Psoas muscle (tissue), 7 donors: ENCODE measurements at regions not wholly inside any gene's neighbourhood (a gene's known extent, or its start where the extent isn't known, plus 50 kb on each side); places are given as distances from the start of the nearest gene placed in this dataset.

Source experiments
- ATAC-seq, 4 donors: fragments of 200-7000 bp; cut with Tn5 transposase; one replicate each; pipeline ENCODE4 v1.9.1; 2020; ENCODE audit warnings: moderate library complexity in 3 of 4, mild to moderate bottlenecking in 2 of 4
- DNase-seq, 2 donors: peaks; one replicate each; pipeline ENCODE4 v3.0.0-alpha.2; 2020
- H3K27ac ChIP-seq: fragments of 200-600 bp; one replicate; pipeline ENCODE4 v1.8.0; 2022
- H3K27me3 ChIP-seq, 3 donors: fragments of 200-600 bp in 1 of 3; one replicate each; pipeline versions ENCODE4 v1.6.1 to v1.8.0; 2013 to 2022; ENCODE audit warnings: low read length in 2 of 3, mild to moderate bottlenecking in 2 of 3, moderate library complexity in 1 of 3; ENCODE audit not compliant: insufficient read depth in 3 of 3
- H3K36me3 ChIP-seq, 2 donors: fragments of 200-600 bp in 1 of 2; one replicate each; pipeline versions ENCODE4 v1.6.1 to v1.8.0; 2013 to 2022; ENCODE audit warnings: low read depth in 1 of 2, mild to moderate bottlenecking in 1 of 2, moderate library complexity in 1 of 2; ENCODE audit not compliant: insufficient read depth in 1 of 2
- H3K4me1 ChIP-seq: fragments of 200-600 bp; one replicate; pipeline ENCODE4 v1.8.0; 2022
- H3K4me3 ChIP-seq: fragments of 200-600 bp; one replicate; pipeline ENCODE4 v1.8.0; 2022; ENCODE audit warnings: mild to moderate bottlenecking
- H3K9me3 ChIP-seq: fragments of 200-600 bp; one replicate; pipeline ENCODE4 v1.8.0; 2022
- CTCF ChIP-seq: fragments of 200-600 bp; IDR thresholded peaks from one replicate; pipeline ENCODE4 v1.8.0; 2022; ENCODE audit warnings: antibody characterized with exemption
- WGBS, 3 donors: extraction: QIAGEN DNeasy Blood & Tissue Kit; methylation state at CpG; one replicate each; pipeline versions ENCODE4 v1.1.6 to v1.1.7; 2013; 5-methylcytosine and 5-hydroxymethylcytosine counted together
- intact Hi-C, 2 donors: fragments of 100-400 bp; cut with DNase I; formaldehyde crosslinking; loops; one replicate each; pipeline versions ENCODE4 v1.11.0 to v1.14.2; 2022
- donor health status: healthy with polysubstance abuse.
- donor health status: DM: no; HTN: no; CAD: no; lungs with moderate emphysema.
- donor health status: Bipolar disorder and iron deficiency.
- donor health status: healthy.
- donor health status: DM: yes; HTN: yes; CAD: no.
- donor health status: DM: no; HTN: no; CAD: no.
- donor health status: DM: yes; HTN: yes; CAD: no.

DNA sequence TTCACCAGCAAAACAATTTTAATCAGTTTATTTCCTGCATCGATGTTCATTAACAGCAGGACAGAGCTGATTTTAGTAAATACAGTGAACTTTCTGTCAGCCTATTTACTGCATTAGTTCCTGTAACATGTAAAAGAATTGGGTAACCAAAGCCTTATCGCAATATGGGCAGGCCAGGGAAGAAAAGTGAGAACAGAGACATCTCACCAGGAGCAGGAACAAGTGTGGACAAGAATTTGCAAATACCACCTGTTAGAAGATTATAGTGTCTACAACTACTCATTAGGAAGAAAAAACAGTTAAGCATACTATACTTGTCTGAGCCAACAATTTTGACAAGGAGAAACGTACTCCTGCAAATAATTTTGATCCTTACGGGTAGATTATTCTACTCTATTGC, 1293.9 kb downstream of the PLA2G4A start:
- H3K27ac ChIP-seq: no peak overlapping the region
- TF ChIP-seq CTCF: no peak
- intact Hi-C loops: loop anchor here in 1 of 2 donors (1.0 kb wide), 1 partner anchor 54 kb away; no protein-coding TSS in a partner anchor
- H3K36me3 ChIP-seq: no peaks in the 10 kb centered on the region
- 83 to 84% (median 84%) methylated on average over 4 of the region's 4 CpGs for WGBS, 3 donors
- no peak overlapping the region for H3K4me3 ChIP-seq
- no peaks in the 10 kb centered on the region for H3K4me1 ChIP-seq
- DNase-seq (no peak), ATAC-seq (no peak)
- H3K27me3 ChIP-seq: no peaks in the 10 kb centered on the region
- H3K9me3 ChIP-seq: no peaks in the 10 kb centered on the region

GRCh38 chr1:188127507-188127906, 1298.8 kb downstream of the PLA2G4A start:
- TF ChIP-seq CTCF: no peak
- intact Hi-C loops: no loop called here
- Histone ChIP-seq H3K9me3 (no peaks in the 10 kb centered on the region), H3K27ac (no peak overlapping the region), H3K36me3 (no peaks in the 10 kb centered on the region), H3K4me1 (no peaks in the 10 kb centered on the region), H3K27me3 (no peaks in the 10 kb centered on the region), H3K4me3 (no peak overlapping the region)
- WGBS, 3 donors: 64 to 70% (median 69%) methylated on average over 1 of the region's 1 CpG
- ATAC-seq: no peak
- DNase-seq: no peak

GRCh38 chr1:188128761-188129160, 1300.0 kb downstream of the PLA2G4A start:
- intact Hi-C loops: no loop called here
- Histone ChIP-seq H3K4me3 (no peak overlapping the region), H3K4me1 (no peaks in the 10 kb centered on the region), H3K9me3 (no peaks in the 10 kb centered on the region), H3K36me3 (no peaks in the 10 kb centered on the region), H3K27me3 (no peaks in the 10 kb centered on the region), H3K27ac (no peak overlapping the region)
- ATAC-seq: no peak
- 93 to 95% (median 95%) methylated on average over 3 of the region's 3 CpGs for WGBS, 3 donors
- no peak for DNase-seq
- TF ChIP-seq CTCF: no peak

GRCh38 chr1:188129856-188130838, 1301.4 kb downstream of the PLA2G4A start:
- no peak for TF ChIP-seq CTCF
- H3K4me3 ChIP-seq: no peak overlapping the region

More at GRCh38 chr1:188129856-188130838, 1301.4 kb downstream of the PLA2G4A start:
- Histone ChIP-seq H3K9me3 (no peaks in the 10 kb centered on the region), H3K27me3 (no peaks in the 10 kb centered on the region), H3K36me3 (no peaks in the 10 kb centered on the region), H3K27ac (no peak overlapping the region), H3K4me1 (no peaks in the 10 kb centered on the region)
- DNase-seq (no peak), ATAC-seq (no peak)
- intact Hi-C loops: no loop called here
- 68 to 71% (median 68%) methylated on average over 8 of the region's 8 CpGs for WGBS, 3 donors
